Heart left ventricle (tissue), 13 donors: ENCODE measurements at regions not wholly inside any gene's neighbourhood (a gene's known extent, or its start where the extent isn't known, plus 50 kb on each side); places are given as distances from the start of the nearest gene placed in this dataset.

Source experiments
- POLR2A ChIP-seq, 2 donors: fragments of 450-650 bp; IDR thresholded peaks; one replicate each; pipeline ENCODE4 v1.6.1; 2017; ENCODE audit warnings: antibody characterized with exemption in 2 of 2, mild to moderate bottlenecking in 2 of 2, moderate library complexity in 2 of 2
- TF ChIP-seq, protein P1 (sequence below), 12 donors: fragments of 200-600 bp; sonication (generic) in 4 of 12; IDR thresholded peaks; one replicate each; pipeline versions ENCODE4 v1.5.0 to v1.8.0; 2018 to 2022; ENCODE audit warnings: antibody characterized with exemption in 12 of 12, mild to moderate bottlenecking in 5 of 12
- donor health status: ischemic (EF 13 %, LVEDD 7.1; RV severe dilation, severe dysfunction).
- donor health status: DM: no; HTN: yes; CAD: no.
- donor health status: DM: no; HTN: no; CAD: no.
- donor health status: ischemic (EF 25% LVEDD 6.9; RV normal size, moderate dysfunction).
- donor health status: ischemic (EF 25% LVEDD 5.7; RV mildly dilated, moderate dysfunction).
- donor health status: ischemic (EF 35%, LVEDD 5.7; RV mildly dilated, moderate dysfunction).
- donor health status: nonischemic (EF 11% LVEDD 7.7; RV severe dilation, severe dysfunction).
- donor health status: DM: yes; HTN: yes; CAD: no.
- donor health status: PGD.
- donor health status: ischemic (EF 29% LVEDD 5.4; RV normal size, mild dysfunction).
- donor health status: nonischemic (EF 23%, LVEDD 6.1; RV moderate dilation, normal function).

DNA sequence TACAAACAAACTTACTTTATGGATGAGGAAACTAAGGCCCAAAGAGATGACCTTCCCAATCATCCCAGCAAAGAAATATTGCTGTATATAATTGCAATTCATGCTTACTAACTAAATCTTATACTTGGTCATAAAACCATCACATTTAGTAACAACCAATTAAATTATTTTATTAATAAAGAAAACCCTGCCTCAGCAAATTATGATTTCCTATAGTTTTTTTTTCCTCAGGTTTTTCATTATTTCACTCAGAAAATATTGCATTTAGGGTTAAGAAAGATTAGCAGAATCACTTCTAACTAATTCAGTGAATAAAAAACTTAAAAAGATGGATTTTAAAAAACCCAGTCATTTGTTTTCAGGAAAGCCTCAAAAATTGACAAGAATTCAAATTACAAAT, 86.5 kb upstream of the GADL1 start:
- TF ChIP-seq, protein P1, sequence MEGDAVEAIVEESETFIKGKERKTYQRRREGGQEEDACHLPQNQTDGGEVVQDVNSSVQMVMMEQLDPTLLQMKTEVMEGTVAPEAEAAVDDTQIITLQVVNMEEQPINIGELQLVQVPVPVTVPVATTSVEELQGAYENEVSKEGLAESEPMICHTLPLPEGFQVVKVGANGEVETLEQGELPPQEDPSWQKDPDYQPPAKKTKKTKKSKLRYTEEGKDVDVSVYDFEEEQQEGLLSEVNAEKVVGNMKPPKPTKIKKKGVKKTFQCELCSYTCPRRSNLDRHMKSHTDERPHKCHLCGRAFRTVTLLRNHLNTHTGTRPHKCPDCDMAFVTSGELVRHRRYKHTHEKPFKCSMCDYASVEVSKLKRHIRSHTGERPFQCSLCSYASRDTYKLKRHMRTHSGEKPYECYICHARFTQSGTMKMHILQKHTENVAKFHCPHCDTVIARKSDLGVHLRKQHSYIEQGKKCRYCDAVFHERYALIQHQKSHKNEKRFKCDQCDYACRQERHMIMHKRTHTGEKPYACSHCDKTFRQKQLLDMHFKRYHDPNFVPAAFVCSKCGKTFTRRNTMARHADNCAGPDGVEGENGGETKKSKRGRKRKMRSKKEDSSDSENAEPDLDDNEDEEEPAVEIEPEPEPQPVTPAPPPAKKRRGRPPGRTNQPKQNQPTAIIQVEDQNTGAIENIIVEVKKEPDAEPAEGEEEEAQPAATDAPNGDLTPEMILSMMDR (IDR thresholded peaks at IDR 0.05): no peak
- TF ChIP-seq POLR2A (IDR thresholded peaks at IDR 0.05): no peak
